ENCODE measurements at regions not wholly inside any gene's neighbourhood (a gene's known extent, or its start where the extent isn't known, plus 50 kb on each side); places are given as distances from the start of the nearest gene placed in this dataset.

DNA sequence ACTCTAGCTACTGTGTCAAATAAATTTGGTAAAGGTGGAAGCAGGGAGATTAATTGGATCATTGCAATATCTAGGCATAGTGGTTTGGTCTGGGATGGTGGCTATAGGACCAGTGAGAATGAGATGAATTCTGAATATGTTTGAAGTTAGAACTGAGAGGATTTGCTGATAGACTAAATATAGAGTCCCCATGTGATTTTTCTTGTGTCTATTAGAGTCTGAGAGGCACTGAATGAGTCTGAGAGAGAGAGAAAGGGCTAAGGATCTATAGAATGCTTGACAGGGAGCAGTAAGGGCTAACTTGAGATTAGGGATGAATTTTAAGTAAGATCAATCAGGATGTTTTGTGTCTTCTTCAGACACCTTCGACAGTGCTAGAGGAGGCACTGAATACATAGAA lies 77.9 kb upstream of the CHL1 start:
- no peak for ATAC-seq (replicated peaks; ENCODE audit: extremely low read depth, poor library complexity, severe bottlenecking)
- H3K36me3 Mint-ChIP-seq (ENCODE audit: insufficient read depth), result no peaks in the 10 kb centered on the region
- H3K9me3 Mint-ChIP-seq, result no peaks in the 10 kb centered on the region
- peaks cover 8% of the 10 kb centered on the region for H3K27me3 Mint-ChIP-seq
- H3K4me1 Mint-ChIP-seq, result no peaks in the 10 kb centered on the region
- no peak for DNase-seq (ENCODE audit: low spot score in 2 of 2)
- H3K4me3 Mint-ChIP-seq, result no peak overlapping the region
- no peak overlapping the region for H3K27ac Mint-ChIP-seq (ENCODE audit: low read depth)

DNA sequence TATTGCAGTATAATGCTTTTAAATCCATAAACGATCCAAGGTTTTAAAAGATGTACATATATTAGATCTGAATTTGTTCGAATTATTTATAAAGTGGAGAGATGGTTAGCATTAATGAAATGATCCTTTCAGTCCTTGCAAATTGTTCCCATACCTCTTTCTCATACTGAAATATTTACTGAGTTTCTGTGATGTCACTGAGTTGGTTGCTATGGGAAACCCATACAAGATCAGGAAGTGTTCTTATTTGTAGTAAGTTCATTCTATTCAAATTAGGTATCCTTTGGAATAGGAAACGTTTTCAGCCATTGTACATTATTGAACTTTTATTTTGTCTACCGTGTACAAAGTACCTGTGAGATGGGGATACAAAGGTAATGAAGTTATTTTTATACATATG lies 73.2 kb upstream of the CHL1 start:
- DNase-seq (ENCODE audit: low spot score in 2 of 2), result no peak
- Mint-ChIP-seq H3K4me1 (no peaks in the 10 kb centered on the region), H3K36me3 (ENCODE audit: insufficient read depth) (peaks cover 2% of the 10 kb centered on the region), H3K27me3 (no peaks in the 10 kb centered on the region), H3K27ac (ENCODE audit: low read depth) (no peak overlapping the region), H3K9me3 (peaks cover 15% of the 10 kb centered on the region), H3K4me3 (no peak overlapping the region)
- ATAC-seq (replicated peaks; ENCODE audit: extremely low read depth, poor library complexity, severe bottlenecking), result no peak

DNA sequence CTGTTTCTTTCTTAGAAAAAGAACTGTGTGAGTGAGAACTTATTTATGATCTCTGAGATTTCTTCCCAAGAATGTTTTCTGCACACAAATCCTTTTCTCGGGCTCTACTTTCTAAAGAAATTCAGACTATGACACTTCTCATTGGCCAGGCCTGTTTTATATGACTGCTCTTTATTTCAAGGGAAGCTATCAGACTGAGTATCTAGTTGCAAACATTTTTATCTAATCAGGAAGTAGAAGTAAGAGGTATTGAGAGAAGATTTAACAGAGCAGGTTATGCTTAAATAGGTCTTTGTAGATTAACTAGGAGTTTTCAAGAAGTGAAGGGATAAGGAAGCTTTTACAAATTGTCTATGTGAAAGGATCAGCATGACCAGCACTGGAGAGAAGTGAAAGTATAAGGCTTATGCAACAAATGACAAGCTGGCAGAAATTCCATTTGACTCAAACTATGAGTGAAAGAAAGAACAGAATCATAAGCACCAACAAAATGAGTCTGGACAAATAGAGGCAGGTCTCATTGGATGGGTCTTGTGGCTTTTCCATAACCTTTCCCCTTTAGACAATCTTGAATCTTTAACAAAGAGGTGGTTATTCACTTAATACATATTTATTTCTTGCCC lies 71.9 kb upstream of the CHL1 start:
- no peaks in the 10 kb centered on the region for H3K27me3 Mint-ChIP-seq
- no peak overlapping the region for H3K27ac Mint-ChIP-seq (ENCODE audit: low read depth)
- no peaks in the 10 kb centered on the region for H3K4me1 Mint-ChIP-seq
- DNase-seq (ENCODE audit: low spot score in 2 of 2), result no peak
- H3K9me3 Mint-ChIP-seq, result peaks cover 18% of the 10 kb centered on the region
- H3K4me3 Mint-ChIP-seq, result no peak overlapping the region
- H3K36me3 Mint-ChIP-seq (ENCODE audit: insufficient read depth), result peaks cover 2% of the 10 kb centered on the region
- no peak for ATAC-seq (replicated peaks; ENCODE audit: extremely low read depth, poor library complexity, severe bottlenecking)

DNA sequence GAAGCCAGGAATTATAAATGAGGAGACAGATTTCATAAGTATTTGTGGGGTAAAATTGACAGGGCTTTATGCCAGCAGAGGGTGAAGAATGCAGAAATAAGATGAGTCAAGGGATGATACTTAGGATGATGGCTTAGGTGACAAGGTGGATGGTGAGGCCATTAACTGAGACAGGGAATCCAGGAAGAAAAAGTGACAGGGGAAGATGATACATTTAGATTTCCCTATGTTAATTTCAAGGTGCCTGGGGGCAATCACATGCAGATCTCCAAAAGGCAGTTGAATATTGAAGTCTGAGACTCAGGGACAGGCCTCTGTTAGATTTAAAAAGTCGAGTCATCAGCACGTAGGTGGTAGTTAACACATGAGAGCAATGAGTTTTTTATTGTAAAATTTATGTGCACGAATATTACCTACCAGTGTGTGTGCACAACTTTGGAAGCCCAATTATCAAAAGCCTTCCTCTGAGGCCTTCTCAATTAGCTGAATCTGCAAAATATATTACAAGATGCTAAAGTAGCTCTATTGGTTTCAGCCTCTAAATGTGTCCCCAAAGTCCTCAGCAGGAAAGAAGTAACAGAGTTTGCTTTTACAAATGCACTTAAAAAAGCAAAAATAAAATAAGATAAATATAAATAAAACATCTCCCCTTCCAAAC lies 67.9 kb upstream of the CHL1 start:
- H3K27me3 Mint-ChIP-seq, result no peaks in the 10 kb centered on the region
- no peak overlapping the region for H3K27ac Mint-ChIP-seq (ENCODE audit: low read depth)
- ATAC-seq (replicated peaks; ENCODE audit: extremely low read depth, poor library complexity, severe bottlenecking) (no peak), DNase-seq (ENCODE audit: low spot score in 2 of 2) (no peak)
- no peak overlapping the region for H3K4me3 Mint-ChIP-seq
- no peaks in the 10 kb centered on the region for H3K4me1 Mint-ChIP-seq
- peaks cover 2% of the 10 kb centered on the region for H3K36me3 Mint-ChIP-seq (ENCODE audit: insufficient read depth)
- H3K9me3 Mint-ChIP-seq, result peaks cover 18% of the 10 kb centered on the region

DNA sequence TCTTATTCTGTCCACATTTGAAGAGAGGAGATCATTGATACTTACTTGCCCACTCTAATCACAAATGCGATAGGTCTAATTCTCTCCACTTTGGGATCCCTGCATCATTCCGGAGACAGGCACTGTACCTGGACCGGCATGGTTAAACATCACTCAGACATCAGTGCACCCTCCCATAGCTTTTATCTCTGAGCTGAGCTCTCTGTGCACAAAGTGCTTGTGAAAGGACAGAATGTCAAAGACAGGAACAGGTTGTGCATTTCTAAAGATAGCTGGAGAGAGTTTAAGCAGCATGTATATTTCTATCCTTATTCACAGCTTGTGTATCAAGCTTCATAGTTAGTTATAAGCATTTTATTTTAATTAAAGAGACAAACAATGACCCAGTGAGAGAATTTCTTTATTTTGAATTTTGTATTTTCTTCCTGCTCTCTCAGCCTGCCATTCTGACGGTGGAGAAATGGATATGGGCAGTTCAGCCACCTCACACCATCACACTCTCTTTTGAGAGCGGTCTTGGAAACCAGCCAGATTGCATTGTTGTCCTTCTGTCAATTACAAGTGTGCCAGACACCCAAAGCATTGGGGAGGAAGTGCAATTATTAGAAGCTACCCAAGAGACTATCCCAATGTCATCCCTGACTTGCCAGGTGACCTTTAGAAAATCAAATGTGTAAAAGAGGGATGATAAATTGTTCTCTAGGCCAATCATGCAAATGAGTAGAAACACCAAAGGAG lies 65.2 kb upstream of the CHL1 start:
- H3K36me3 Mint-ChIP-seq (ENCODE audit: insufficient read depth), result no peaks in the 10 kb centered on the region
- peaks cover 9% of the 10 kb centered on the region for H3K9me3 Mint-ChIP-seq
- H3K27ac Mint-ChIP-seq (ENCODE audit: low read depth), result no peak overlapping the region
- DNase-seq (ENCODE audit: low spot score in 2 of 2) (no peak), ATAC-seq (replicated peaks; ENCODE audit: extremely low read depth, poor library complexity, severe bottlenecking) (no peak)
- H3K27me3 Mint-ChIP-seq, result no peaks in the 10 kb centered on the region
- H3K4me3 Mint-ChIP-seq, result no peak overlapping the region
- no peaks in the 10 kb centered on the region for H3K4me1 Mint-ChIP-seq

DNA sequence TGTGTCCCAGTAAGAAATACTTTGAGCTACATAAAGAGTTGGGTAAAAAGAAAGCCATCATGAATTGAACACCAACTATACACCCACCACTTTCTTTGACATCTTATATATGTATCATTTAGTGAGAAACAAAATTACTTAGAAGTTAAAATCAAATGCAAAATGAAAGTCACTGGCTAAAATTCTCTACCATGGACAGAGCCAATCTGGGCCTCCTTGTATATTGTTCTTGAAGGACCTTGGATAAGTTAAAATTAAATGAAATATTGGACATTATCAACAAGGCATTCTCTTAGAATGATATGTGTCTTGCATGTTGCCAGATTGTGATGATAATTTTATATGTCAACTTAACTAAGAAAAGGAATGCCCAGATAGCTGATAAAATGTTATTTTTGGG lies 64.2 kb upstream of the CHL1 start:
- Mint-ChIP-seq H3K4me3 (no peak overlapping the region), H3K27ac (ENCODE audit: low read depth) (no peak overlapping the region), H3K4me1 (no peaks in the 10 kb centered on the region), H3K27me3 (no peaks in the 10 kb centered on the region), H3K9me3 (peaks cover 6% of the 10 kb centered on the region), H3K36me3 (ENCODE audit: insufficient read depth) (no peaks in the 10 kb centered on the region)
- ATAC-seq (replicated peaks; ENCODE audit: extremely low read depth, poor library complexity, severe bottlenecking) (no peak), DNase-seq (ENCODE audit: low spot score in 2 of 2) (no peak)

DNA sequence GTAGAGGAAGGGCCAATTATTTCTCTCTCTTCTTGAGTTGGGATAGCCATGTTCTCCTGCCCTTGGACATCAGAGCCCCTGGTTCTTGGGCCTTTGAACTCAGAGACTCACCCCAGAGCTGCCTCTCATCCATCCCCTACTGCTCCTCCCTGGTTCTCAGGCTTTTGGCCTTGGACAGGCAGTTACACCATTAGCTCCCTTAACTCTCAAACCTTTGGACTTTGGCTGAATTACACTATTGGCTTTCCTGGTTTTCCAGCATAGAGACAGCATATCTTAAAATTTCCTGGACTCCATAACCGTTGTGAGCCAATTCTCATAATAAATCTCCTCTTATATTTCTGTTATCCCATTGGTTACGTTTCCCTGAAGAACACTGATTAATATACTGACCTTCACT lies 63.7 kb upstream of the CHL1 start:
- no peak overlapping the region for H3K27ac Mint-ChIP-seq (ENCODE audit: low read depth)
- H3K9me3 Mint-ChIP-seq, result peaks cover 6% of the 10 kb centered on the region
- no peaks in the 10 kb centered on the region for H3K36me3 Mint-ChIP-seq (ENCODE audit: insufficient read depth)
- H3K4me1 Mint-ChIP-seq, result no peaks in the 10 kb centered on the region
- ATAC-seq (replicated peaks; ENCODE audit: extremely low read depth, poor library complexity, severe bottlenecking) (no peak), DNase-seq (ENCODE audit: low spot score in 2 of 2) (no peak)
- no peak overlapping the region for H3K4me3 Mint-ChIP-seq
- H3K27me3 Mint-ChIP-seq, result no peaks in the 10 kb centered on the region

DNA sequence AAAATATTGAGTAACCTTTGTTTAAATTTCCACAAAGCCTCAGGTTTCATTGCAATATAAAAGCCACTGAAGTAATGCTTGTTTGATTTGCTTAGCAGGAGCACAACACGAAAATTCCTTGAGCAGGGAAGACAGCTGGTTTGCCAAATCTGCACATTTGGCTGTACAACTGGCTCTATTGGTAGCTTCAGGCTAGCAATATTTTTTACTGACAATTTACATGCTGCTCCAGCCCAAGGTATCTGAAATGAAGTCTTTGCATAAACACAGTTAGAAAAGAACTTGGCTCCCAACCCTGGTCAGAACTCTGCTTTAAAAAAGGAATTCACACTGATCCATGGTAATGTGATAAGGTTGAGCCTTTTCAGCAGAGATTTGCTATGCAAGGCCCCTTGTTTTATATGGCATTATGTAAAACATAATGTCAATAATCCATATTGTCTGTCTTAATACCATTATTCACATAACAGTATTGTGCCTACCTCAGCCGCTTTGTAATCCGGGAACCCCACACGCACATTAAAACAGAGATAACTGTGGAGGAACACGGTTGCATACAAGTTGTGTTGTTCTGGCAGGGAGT lies 55.7 kb upstream of the CHL1 start:
- H3K27ac Mint-ChIP-seq (ENCODE audit: low read depth), result no peak overlapping the region
- H3K9me3 Mint-ChIP-seq, result peaks cover 5% of the 10 kb centered on the region
- H3K4me1 Mint-ChIP-seq, result no peaks in the 10 kb centered on the region
- H3K4me3 Mint-ChIP-seq, result no peak overlapping the region
- no peaks in the 10 kb centered on the region for H3K27me3 Mint-ChIP-seq
- ATAC-seq (replicated peaks; ENCODE audit: extremely low read depth, poor library complexity, severe bottlenecking), result no peak
- DNase-seq (ENCODE audit: low spot score in 2 of 2), result no peak
- H3K36me3 Mint-ChIP-seq (ENCODE audit: insufficient read depth), result peaks cover 2% of the 10 kb centered on the region

Data from central memory CD8-positive, alpha-beta T cell (primary cell).